GM12891 (cell line): ENCODE measurements at regions not wholly inside any gene's neighbourhood (a gene's known extent, or its start where the extent isn't known, plus 50 kb on each side); places are given as distances from the start of the nearest gene placed in this dataset.

ENCODE experiments used
- POLR2A ChIP-seq: IDR thresholded peaks from 2 replicates; pipeline ENCODE4 v1.6.1; 2011; ENCODE audit warnings: low read depth, low read length, control low read depth
- POLR2AphosphoS5 ChIP-seq: IDR thresholded peaks from 2 replicates; pipeline ENCODE4 v1.6.1; 2011; ENCODE audit warnings: low read depth, low read length, control low read depth
- TAF1 ChIP-seq: IDR thresholded peaks from 2 replicates; pipeline ENCODE4 v1.6.1; 2011; ENCODE audit warnings: low read depth, low read length, control low read depth

- TF ChIP-seq POLR2AphosphoS5 (no peak), POLR2A (no peak), TAF1 (no peak)
Observed at GRCh38 chr6:144397141-144397540, 112.0 kb downstream of the UTRN start.
